Transverse colon (tissue), 3 donors: ENCODE measurements at regions not wholly inside any gene's neighbourhood (a gene's known extent, or its start where the extent isn't known, plus 50 kb on each side); places are given as distances from the start of the nearest gene placed in this dataset.

Experiments used
- POLR2A ChIP-seq: fragments of 450-650 bp; IDR thresholded peaks from one replicate; pipeline ENCODE4 v1.6.1; 2016; ENCODE audit warnings: antibody characterized with exemption, mild to moderate bottlenecking, moderate library complexity
- TF ChIP-seq, protein P1 (sequence below), 5 experiments: fragments of 200-600 bp in 3 of 5; fragments of 450-650 bp in 2 of 5; sonication (generic) in 3 of 5; IDR thresholded peaks; 1 replicate in 2 of 5; 2 replicates in 3 of 5; pipeline ENCODE4 v1.5.1; 2016 to 2017; ENCODE audit warnings: antibody characterized with exemption in 5 of 5, inconsistent platforms in 3 of 5, mild to moderate bottlenecking in 2 of 5, moderate library complexity in 1 of 5

DNA sequence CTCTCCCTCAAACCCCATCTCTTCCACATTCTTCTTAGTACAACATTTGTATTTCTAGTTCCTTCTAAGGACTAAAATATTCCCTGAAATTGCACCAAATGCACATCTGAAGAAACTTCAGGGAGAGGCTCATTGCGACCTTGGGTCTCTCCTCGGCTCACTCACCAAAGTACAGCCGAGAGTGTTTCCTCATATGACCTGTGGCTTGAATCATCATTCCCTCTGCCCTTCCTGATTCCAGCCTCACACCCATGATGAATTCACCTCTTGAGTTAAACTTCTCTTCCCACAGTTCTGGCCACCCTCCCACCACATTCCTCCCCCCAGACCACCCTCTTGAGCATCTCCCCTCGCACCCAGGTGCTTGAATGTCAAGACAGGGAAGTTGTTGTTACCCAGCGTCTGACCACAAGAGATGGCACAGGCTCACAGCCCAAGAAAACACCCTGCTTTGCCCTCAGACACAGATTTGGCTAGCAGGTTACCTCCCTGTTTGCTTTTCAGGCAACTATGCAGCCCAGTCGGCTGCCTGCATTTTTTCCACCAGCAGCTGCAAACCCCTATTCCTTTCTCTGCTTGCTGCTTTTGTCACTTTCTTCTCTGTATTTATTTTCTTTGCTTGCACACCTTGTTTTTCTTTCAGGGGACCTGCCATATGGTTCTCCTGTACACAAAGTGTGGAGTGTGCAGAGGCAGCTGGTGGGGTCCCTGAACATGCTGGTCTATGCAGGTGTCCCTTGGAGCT, 214.8 kb downstream of the SPATA18 start:
- TF ChIP-seq, protein P1, sequence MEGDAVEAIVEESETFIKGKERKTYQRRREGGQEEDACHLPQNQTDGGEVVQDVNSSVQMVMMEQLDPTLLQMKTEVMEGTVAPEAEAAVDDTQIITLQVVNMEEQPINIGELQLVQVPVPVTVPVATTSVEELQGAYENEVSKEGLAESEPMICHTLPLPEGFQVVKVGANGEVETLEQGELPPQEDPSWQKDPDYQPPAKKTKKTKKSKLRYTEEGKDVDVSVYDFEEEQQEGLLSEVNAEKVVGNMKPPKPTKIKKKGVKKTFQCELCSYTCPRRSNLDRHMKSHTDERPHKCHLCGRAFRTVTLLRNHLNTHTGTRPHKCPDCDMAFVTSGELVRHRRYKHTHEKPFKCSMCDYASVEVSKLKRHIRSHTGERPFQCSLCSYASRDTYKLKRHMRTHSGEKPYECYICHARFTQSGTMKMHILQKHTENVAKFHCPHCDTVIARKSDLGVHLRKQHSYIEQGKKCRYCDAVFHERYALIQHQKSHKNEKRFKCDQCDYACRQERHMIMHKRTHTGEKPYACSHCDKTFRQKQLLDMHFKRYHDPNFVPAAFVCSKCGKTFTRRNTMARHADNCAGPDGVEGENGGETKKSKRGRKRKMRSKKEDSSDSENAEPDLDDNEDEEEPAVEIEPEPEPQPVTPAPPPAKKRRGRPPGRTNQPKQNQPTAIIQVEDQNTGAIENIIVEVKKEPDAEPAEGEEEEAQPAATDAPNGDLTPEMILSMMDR (IDR thresholded peaks at IDR 0.05), result no peak
- no peak for TF ChIP-seq POLR2A
